Chondrocyte (in vitro differentiated cells): ENCODE measurements at regions not wholly inside any gene's neighbourhood (a gene's known extent, or its start where the extent isn't known, plus 50 kb on each side); places are given as distances from the start of the nearest gene placed in this dataset.
A peak's percentile ranks its signal among the peaks of the same experiment; 100 is the strongest.

Experiments used
- DNase-seq: peaks from one replicate; pipeline ENCODE4 v3.0.0; 2021; ENCODE audit warnings: mixed read lengths, low spot score
- H3K27ac Mint-ChIP-seq: one replicate; pipeline ENCODE4 v1.8.0; 2021; ENCODE audit warnings: mild to moderate bottlenecking, moderate library complexity, mixed read lengths; ENCODE audit not compliant: unreplicated experiment
- H3K27me3 Mint-ChIP-seq: 2 replicates; pipeline ENCODE4 v1.8.0; 2021; ENCODE audit warnings: low read depth, mixed read lengths
- H3K36me3 Mint-ChIP-seq: 2 replicates; pipeline ENCODE4 v1.8.0; 2021; ENCODE audit warnings: low read depth, mixed read lengths
- H3K4me1 Mint-ChIP-seq: 2 replicates; pipeline ENCODE4 v1.8.0; 2021; ENCODE audit warnings: low read depth, mild to moderate bottlenecking, mixed read lengths
- H3K4me3 Mint-ChIP-seq: one replicate; pipeline ENCODE4 v1.8.0; 2021; ENCODE audit warnings: mild to moderate bottlenecking, moderate library complexity, mixed read lengths; ENCODE audit not compliant: unreplicated experiment
- H3K9me3 Mint-ChIP-seq: 2 replicates; pipeline ENCODE4 v1.8.0; 2021; ENCODE audit warnings: low read depth, mixed read lengths
- CTCF ChIP-seq: fragments of 200-600 bp; sonication (generic); IDR thresholded peaks from 2 replicates; pipeline ENCODE4 v1.5.0; 2021; ENCODE audit warnings: antibody characterized with exemption, mild to moderate bottlenecking, moderate library complexity

DNA sequence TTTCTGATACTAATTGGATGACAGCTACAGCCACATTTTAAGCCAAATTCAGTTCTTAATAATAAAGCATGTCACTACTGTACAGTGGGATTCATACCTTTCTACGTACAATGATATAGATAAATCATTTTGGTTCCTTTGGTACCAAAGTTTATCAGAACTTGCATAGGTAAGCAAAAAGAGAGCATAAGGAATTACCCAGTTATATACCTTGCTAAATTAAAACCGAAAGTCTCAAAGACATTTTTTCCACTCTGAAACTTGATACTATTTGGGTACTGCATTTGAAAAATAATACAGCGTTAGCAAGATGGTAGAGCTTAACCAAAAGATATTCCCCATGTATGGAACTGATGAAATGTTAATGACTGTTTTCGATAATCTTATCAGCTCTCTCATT is 400.9 kb upstream of the ADGRL3 start:
- TF ChIP-seq CTCF, result no peak
- no peak for DNase-seq
- no peak overlapping the region for H3K4me3 Mint-ChIP-seq
- no peaks in the 10 kb centered on the region for H3K9me3 Mint-ChIP-seq
- no peaks in the 10 kb centered on the region for H3K27me3 Mint-ChIP-seq
- H3K36me3 Mint-ChIP-seq, result no peaks in the 10 kb centered on the region
- no peak overlapping the region for H3K27ac Mint-ChIP-seq
- no peaks in the 10 kb centered on the region for H3K4me1 Mint-ChIP-seq

DNA sequence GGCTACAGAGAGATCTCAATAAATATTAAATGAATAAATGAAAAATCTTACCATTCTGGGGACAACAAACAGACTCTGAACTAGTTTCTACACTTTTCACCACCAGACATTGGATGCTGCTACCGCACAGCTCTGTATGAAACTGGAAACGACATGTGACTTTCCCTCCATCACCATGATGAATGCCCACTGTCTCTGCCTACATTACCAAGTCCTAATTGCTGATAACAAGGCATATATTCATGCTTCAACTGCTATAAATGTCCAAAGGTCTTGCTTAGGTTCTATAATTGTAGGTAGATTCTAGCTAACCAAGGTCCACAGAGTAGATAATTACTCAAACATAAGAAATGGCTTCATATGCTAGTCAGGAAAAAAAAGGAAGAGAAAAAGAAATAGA is 399.4 kb upstream of the ADGRL3 start:
- no peaks in the 10 kb centered on the region for H3K27me3 Mint-ChIP-seq
- DNase-seq, result no peak
- no peak overlapping the region for H3K27ac Mint-ChIP-seq
- no peaks in the 10 kb centered on the region for H3K36me3 Mint-ChIP-seq
- H3K4me1 Mint-ChIP-seq, result no peaks in the 10 kb centered on the region
- TF ChIP-seq CTCF, result no peak
- H3K9me3 Mint-ChIP-seq, result no peaks in the 10 kb centered on the region
- H3K4me3 Mint-ChIP-seq, result no peak overlapping the region

DNA sequence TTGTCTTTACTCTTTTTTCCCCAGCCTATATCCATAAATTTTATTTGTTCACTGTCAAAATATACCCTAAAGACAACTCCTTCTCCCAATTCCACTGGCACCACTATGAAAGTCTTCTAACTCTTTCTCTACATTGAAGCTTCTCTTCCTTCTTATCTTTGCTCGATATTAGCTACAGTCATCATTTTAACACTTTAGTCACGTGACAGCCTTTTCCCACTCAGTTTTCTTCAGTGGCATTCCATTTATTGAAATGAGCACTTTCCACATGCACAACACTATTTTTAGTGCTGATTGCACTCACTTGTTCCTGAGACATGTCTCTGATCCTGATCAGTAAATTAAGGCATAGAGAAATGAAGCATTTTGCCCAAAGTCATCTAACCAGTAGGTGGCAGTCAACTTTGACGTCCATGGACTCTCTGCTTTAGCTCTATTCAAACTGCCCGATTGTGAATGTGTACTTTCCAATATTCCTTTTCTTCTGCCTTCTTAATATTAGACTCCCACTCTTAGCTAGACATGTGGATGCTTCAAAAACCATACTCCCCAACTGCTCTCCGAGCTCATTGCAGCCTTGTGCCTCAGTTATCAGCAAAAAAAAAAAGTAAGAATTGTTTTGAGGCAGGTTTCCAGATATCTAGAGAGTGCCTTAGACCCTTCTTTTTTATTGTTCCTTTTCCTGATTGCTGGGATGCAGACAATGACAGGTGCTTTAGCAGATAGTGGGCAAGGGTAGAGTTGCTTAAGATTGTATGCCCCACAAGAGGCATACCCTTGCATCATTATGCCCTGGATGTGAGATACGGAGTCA is 394.4 kb upstream of the ADGRL3 start:
- no peaks in the 10 kb centered on the region for H3K9me3 Mint-ChIP-seq
- no peaks in the 10 kb centered on the region for H3K36me3 Mint-ChIP-seq
- H3K4me1 Mint-ChIP-seq, result no peaks in the 10 kb centered on the region
- no peak overlapping the region for H3K4me3 Mint-ChIP-seq
- DNase-seq, result no peak
- TF ChIP-seq CTCF, result peak; percentile 86
- no peak overlapping the region for H3K27ac Mint-ChIP-seq
- H3K27me3 Mint-ChIP-seq, result no peaks in the 10 kb centered on the region

DNA sequence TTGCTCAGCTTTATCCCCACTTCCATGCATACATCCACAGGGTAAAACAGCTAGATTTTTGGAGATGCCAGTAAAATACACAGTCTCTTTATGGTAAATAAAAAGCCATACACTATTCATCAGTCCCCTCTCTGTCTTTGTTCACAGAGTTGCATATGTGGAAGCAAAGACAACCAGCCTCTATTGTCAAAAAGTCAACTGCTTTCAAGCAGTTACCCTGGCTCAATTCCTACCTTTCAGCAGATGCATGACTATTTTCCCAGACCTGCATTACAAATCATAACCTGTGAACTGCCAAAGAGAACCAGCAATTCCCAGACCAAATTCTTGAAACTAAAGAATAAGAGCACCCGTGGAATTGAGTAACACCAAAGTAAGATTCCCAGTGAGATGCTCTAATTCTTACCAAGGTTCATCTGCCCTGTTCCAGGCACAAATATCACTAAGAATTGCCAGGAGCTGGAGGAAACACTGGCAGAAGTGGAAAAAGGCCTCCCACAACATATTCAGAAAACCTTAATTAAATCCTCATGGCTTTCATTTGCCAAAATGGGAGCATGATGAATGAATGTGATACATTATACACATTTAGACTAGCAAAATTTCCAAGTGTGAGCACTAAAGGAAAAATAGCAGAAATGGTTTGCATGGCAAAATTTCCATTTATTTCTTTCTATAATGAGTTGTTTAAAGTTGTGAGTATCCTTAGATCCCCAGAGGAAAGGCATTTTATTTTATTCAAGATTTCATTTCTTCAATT is 391.2 kb upstream of the ADGRL3 start:
- Mint-ChIP-seq H3K27ac (no peak overlapping the region), H3K36me3 (no peaks in the 10 kb centered on the region), H3K4me1 (no peaks in the 10 kb centered on the region), H3K27me3 (no peaks in the 10 kb centered on the region), H3K4me3 (no peak overlapping the region), H3K9me3 (no peaks in the 10 kb centered on the region)
- no peak for DNase-seq
- TF ChIP-seq CTCF, result no peak

- Mint-ChIP-seq H3K27me3 (no peaks in the 10 kb centered on the region), H3K36me3 (no peaks in the 10 kb centered on the region), H3K27ac (no peak overlapping the region), H3K9me3 (no peaks in the 10 kb centered on the region), H3K4me3 (no peak overlapping the region), H3K4me1 (no peaks in the 10 kb centered on the region)
- TF ChIP-seq CTCF, result no peak
- DNase-seq, result no peak
Measured at GRCh38 chr4:60809486-60809800, 390.7 kb upstream of the ADGRL3 start.
